ENCODE measurements at regions not wholly inside any gene's neighbourhood (a gene's known extent, or its start where the extent isn't known, plus 50 kb on each side); places are given as distances from the start of the nearest gene placed in this dataset.

DNA sequence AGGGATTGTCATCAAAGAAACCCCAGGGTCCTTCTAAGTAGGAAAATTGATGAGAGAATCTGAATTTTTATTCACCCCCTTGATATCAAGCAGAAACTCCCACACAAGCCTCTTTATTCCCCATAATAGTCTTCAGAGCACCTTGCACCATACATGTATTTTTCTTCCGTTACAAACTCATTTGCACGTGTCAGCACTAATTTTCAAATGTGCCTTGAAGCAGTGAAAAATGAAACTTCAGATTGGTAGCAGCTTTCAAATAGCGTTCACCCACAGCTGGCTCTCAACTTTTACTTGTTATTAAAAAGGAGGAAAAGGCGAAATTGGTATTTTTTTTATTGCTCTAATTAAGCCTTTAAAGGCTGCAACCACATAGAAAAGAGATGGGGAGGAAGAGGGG lies 343.0 kb upstream of the TENM4 start:
- no peak for DNase-seq

DNA sequence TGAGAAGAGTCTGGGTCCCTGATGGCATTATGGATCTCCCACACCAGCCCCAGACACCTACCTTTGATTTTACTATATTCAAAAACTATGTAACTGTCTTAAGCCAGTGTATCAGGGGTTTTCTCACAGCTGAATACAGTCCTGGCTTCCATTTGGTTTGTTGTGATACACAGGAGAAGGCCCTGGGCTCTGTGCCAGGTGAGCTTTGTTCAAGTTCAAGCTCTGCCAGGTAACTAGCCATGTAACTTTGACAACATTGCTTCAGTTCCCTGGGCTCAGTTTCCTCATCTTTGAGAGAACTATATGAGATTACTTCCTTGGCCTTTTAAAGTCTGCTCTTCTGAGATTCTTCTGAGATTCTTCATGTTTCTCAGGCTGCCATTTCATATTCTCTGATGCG lies 327.5 kb upstream of the TENM4 start:
- DNase-seq, result no peak

DNA sequence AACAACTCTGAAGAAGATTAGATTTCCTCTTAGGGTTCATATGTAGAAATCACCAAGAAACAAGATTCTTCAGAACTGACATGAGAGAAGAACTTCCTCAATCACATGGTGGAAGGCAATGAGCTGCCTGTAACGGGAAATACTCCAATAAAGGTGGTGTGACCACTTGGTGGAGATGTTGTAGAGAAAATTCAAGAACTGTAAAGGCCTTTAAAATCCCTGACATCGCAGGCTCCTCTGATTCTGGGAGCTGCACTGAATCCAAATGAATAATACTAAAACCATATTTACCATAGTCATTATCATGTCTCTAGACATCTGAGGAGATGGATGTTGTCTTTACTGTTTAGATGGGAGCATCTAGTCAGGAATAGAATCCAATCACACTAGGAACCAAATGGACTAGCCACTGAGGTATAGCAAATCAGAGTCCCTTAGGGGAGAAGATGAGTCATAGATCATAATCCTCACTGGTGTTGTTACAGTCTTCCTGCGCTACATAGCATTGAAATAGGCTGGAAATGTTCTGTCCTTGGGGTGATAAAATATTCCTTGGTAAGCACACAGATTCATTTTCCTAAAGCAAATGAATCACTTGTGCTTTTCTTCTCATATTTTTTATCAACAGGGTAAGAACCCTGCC lies 321.6 kb upstream of the TENM4 start:
- no peak for DNase-seq

DNA sequence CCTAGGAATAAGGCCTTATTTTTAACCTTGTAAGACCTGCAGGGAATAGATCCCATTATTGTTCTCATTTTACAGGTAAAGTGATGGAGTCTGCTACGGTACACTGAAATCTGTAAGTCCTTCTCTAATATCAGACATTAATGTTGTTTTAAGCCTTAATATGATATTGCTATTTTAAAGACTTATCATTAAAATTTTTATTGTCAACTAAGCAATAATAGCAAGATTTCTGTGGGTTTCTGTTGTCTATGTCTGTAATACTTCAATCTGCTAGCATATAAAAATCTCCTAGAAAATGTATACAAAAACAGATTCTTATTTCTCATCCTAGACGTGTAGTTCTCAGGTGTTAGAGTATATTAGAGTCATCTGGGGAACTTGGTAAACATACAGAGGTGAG lies 317.5 kb upstream of the TENM4 start:
- DNase-seq, result no peak

GRCh38 chr11:79747406-79747805 lies 306.6 kb upstream of the TENM4 start:
- DNase-seq, result no peak

DNA sequence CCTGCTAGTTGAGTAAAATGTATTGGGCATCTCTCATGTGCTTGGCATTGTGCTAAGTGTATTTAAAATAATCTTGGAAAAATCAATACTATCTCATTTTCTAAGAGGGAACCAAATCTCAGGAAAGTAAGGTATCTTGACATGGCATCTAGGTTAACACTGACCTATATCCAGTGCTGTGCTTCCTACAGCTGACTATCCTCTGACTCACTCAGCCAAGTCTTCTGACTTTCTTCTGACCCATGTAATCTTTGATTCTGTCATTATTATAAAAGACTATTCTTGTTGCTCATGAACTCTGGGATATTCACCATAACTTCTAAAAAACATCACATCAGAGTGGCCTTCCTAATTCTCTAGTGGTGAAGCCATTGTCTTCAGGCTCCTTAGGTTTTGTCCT lies 304.1 kb upstream of the TENM4 start:
- DNase-seq, result no peak

GRCh38 chr11:79742176-79742575 lies 301.3 kb upstream of the TENM4 start:
- DNase-seq, result no peak

GRCh38 chr11:79739591-79739990 lies 298.8 kb upstream of the TENM4 start:
- no peak for DNase-seq

DNA sequence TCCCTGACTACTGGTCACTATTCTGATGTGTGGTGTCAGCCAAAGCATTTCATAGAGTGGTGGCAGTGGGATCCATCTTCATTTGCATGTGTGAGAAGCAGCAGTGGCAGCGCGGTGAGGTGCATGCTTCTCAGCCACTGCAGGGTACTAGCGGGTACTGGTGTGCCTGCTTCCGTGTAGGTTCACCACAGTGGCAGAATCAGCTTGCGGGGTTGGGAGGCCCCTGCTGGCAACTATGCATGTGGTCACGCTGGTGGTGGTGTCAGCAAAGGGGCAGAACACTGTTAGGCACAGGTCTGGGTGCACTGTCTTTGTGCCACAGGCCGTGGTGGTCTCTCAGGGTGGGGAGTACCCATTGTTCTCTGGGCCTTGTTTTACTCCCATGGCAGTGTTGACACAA lies 286.4 kb upstream of the TENM4 start:
- DNase-seq, result no peak

DNA sequence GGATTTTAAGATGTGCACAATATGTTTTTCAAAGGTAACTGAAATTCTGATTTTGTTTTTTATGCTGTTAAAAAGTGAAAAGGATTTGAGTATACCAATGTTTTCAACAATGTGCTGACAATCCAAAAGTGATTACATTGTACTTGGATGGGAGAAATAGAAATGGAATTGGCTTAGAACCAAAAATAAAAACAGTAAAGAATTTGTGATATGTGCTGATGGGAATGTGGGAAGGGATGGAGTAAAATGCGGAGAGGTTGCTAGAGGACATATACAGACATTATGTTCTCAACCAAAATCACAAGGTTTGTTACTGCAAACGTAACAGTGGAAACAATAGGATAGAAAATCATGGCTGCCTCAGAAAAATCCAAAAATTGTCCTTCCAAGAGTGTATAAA lies 279.3 kb upstream of the TENM4 start:
- DNase-seq, result no peak

DNA sequence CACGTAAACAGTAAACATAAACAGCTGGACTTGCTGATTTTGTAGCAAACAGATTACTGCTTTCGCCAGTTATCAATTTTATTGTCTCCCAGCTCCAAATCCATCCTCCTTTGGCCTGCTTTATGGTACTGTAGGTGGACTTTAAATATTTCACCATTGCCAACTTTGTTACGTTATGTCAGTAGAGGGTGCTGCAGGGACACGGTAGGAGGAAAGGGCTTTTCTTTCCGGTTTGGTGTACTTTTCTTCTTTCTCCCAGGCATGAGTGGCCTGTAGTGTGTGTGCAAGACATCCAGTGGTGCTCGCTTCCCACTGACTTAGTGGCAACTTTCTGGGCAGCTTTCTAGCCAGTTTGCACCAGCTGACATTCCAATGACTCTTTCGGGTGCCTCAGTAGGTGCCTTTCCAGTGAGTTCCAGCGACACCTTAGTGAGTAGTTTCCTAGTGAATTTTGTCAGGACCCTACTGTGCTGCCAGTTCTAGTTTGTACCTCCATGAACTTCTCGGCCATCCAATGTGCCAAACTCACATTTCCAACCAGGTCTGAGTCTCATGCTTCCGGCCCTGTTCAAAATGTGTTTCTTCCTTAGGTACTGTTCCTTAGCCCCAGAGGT lies 267.6 kb upstream of the TENM4 start:
- no peak for DNase-seq

- no peak for DNase-seq
These were observed 264.8 kb upstream of the TENM4 start for GRCh38 chr11:79705648-79706047.

GRCh38 chr11:79702303-79702702 lies 261.5 kb upstream of the TENM4 start:
- DNase-seq, result no peak

DNA sequence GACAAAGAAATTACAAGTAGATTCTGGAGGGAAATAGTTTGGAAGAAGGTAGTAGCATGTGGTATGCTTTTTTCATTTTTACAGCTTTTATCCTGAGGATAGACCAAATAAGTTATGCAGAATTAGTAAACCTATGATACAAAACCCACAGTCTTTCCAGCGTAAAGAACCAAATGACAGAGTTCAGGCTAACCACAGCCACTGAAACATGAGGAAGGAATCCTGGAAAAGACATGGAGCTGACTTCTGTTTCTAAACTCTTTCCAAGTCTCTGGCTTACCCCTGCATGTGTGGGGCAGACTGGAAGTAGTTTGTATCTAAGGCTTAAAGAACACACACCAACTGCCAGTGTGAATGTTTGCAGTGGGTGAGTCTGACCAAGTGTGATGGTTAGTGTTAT lies 258.4 kb upstream of the TENM4 start:
- no peak for DNase-seq

GRCh38 chr11:79697905-79698304 lies 257.1 kb upstream of the TENM4 start:
- DNase-seq, result no peak

- DNase-seq, result no peak
These were observed 253.5 kb upstream of the TENM4 start for GRCh38 chr11:79694368-79694767.

DNA sequence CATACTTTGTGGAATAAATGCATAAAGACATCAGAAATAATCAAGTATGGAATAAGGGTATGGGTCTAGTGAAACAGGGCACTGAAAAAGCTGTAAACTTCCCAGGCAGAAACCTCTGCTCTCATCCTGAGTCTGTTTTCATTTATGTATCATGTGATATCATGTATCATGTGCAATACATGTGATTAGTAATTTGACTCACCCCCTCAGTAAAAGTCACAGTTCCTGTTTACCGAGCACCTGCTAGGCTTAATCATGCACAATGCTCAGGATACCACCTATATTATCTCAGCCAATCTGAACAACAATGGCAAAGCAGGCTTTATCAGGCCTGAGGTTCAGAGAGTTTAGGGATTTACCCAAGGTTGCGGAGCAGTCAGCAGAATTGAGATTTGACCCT lies 250.6 kb upstream of the TENM4 start:
- no peak for DNase-seq

DNA sequence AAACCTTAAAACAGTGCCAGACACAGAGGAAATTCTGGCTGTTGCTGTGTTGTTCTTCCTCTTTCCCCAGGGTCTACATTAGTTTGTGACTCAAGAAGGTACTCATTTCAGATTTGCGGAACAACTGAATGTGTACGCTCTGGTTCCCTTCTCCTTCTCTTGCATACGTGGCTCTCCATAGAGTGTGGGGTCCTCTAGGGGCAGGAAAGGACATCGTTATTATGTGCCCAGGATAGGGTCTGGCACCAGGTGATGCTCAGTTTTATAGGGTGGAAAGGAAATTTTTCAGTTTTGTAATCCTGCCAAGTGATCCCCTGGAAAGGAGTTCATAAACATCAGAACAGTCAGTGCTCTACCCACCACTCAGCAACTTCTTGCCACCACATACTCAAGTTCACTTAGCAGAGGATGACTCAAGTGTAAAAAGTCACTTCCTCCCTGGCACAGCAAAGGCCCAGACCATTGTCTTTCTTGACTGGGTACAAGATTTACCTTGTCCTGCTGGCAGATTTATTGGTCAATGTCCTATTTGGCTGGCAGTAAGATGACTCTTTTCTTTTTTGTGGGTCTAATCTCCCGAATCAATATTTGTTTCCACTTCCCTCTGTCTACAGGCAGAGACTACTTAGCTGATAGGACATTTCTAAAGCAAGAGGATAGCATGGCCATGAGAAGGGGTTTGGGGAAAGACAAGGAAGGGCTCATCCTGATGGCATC lies 246.0 kb upstream of the TENM4 start:
- no peak for DNase-seq

- no peak for DNase-seq
These were observed 243.1 kb upstream of the TENM4 start for GRCh38 chr11:79683930-79684329.

GRCh38 chr11:79678780-79679452 lies 238.1 kb upstream of the TENM4 start:
- no peak for DNase-seq

DNA sequence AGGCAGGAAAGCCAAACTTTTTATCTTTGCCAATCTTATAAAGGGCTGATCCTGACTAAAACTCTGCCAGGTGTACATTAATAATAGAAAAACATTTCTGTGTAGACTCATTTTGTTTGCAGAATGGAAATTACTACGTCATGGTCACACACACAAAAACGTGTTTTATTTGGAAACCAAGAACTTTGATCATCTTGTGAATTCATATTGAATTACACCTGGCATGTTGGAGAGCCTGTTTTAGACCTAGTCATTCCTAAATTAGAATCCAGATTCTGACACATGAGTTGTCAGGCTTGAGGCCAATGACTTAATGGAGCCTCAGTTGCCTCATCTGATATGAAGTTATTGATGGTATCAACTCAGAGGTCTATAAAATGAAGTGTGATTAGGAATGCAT lies 235.6 kb upstream of the TENM4 start:
- no peak for DNase-seq

- DNase-seq, result no peak
These were observed 234.3 kb upstream of the TENM4 start for GRCh38 chr11:79675081-79675480.

DNA sequence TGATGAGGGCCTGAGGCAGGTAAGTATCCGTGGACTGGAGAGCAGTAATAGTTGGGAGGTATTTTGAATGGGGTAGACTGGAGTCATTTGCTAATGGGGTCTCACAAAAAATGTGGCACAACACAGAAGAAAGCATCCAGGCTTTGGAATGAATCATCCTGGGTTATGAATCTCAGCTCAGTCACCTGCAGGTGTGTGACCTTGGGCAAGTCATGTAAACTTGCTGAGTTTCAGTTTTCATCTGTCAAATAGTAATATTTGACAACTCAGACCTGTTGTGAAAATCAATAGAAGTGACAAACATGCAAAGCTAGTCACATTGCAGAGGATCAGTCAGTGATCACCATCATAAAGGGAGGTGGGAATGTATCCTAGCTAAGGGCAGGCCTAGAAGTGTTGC lies 232.0 kb upstream of the TENM4 start:
- DNase-seq, result no peak

DNA sequence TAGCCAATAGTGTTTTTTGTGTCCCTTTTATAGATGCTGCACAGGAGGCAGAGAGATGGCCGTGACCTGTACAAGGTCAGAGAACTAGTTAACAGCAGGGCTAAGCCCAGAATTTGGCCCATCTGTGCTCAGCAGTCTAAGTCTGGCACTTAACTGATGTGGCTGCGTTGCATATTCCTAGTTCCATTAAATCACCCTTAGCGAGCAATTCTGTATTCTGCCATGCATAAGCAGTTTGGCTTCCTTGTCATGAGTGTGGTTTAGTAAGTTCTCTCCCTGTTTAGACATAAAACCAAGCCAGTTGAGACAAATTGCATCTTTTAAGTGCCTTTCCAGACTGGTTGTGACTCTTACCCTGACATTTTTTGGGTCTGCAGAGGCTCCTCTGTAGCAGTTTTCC lies 230.6 kb upstream of the TENM4 start:
- no peak for DNase-seq
